PC-9 (cell line): ENCODE measurements at regions not wholly inside any gene's neighbourhood (a gene's known extent, or its start where the extent isn't known, plus 50 kb on each side); places are given as distances from the start of the nearest gene placed in this dataset.

Source experiments
- BruUV-seq: library from RNA; stranded (reverse); fragments of 400-500 nt; replicated peaks from 2 replicates; lab custom pipeline; 2021; lab: Mats Ljungman, UMichigan
- CTCF ChIA-PET: fragments of 300-600 bp; sonication (Branson Sonifier 250); formaldehyde crosslinking; loops from one replicate; lab custom pipeline; 2022; ENCODE audit warnings: antibody characterized with exemption; lab: Charles Lee
- POLR2A ChIA-PET: fragments of 300-600 bp; sonication (Branson Sonifier 250); formaldehyde crosslinking; loops from one replicate; lab custom pipeline; 2022; ENCODE audit warnings: antibody characterized with exemption; ENCODE audit not compliant: unreplicated experiment; lab: Charles Lee
- DNase-seq, 2 experiments: peaks; one replicate each; pipeline versions ENCODE4 v3.0.0 to v3.0.0-alpha.2; 2015 to 2022; ENCODE audit warnings: mixed read lengths in 1 of 2
- H2AFZ ChIP-seq: fragments of 200-600 bp; sonication (generic); 2 replicates; pipeline ENCODE4 v1.8.1; 2017; ENCODE audit warnings: antibody characterized with exemption
- H3F3A ChIP-seq: fragments of 200-600 bp; sonication (generic); 2 replicates; pipeline ENCODE4 v1.8.1; 2017; ENCODE audit warnings: antibody characterized with exemption, mild to moderate bottlenecking, low read depth; ENCODE audit not compliant: insufficient read depth
- H3K27ac ChIP-seq: fragments of 200-600 bp; sonication (generic); 2 replicates; pipeline ENCODE4 v1.6.1; 2016; ENCODE audit warnings: mixed run types
- H3K27me3 ChIP-seq: fragments of 200-600 bp; sonication (generic); 2 replicates; pipeline ENCODE4 v1.6.1; 2016; ENCODE audit warnings: low read depth, mixed run types; ENCODE audit not compliant: insufficient read depth
- H3K36me3 ChIP-seq: fragments of 200-600 bp; sonication (generic); 2 replicates; pipeline ENCODE4 v1.6.1; 2016; ENCODE audit warnings: low read depth, mixed run types
- H3K4me1 ChIP-seq: fragments of 200-600 bp; sonication (generic); replicated peaks from 2 replicates; pipeline ENCODE4 v1.6.1; 2016; ENCODE audit warnings: mixed run types; ENCODE audit not compliant: insufficient read depth
- H3K4me2 ChIP-seq: fragments of 200-600 bp; sonication (generic); 2 replicates; pipeline ENCODE4 v1.6.1; 2017; ENCODE audit warnings: mixed run types
- H3K4me3 ChIP-seq: fragments of 200-600 bp; sonication (generic); 2 replicates; pipeline ENCODE4 v1.6.1; 2016; ENCODE audit warnings: mixed run types
- H3K79me2 ChIP-seq: fragments of 200-600 bp; sonication (generic); 2 replicates; pipeline ENCODE4 v1.6.1; 2017; ENCODE audit warnings: low read depth, mixed run types
- H3K9me2 ChIP-seq: fragments of 200-600 bp; sonication (generic); 2 replicates; pipeline ENCODE4 v1.8.1; 2017; ENCODE audit warnings: mild to moderate bottlenecking; ENCODE audit not compliant: insufficient read depth
- H3K9me3 ChIP-seq: fragments of 200-600 bp; sonication (generic); 2 replicates; pipeline ENCODE4 v1.8.1; 2016; ENCODE audit warnings: low read depth; ENCODE audit not compliant: insufficient read depth
- H4K20me1 ChIP-seq: fragments of 200-600 bp; sonication (generic); 2 replicates; pipeline ENCODE4 v1.8.1; 2017; ENCODE audit not compliant: insufficient read depth
- CTCF ChIP-seq: fragments of 200-600 bp; sonication (generic); conservative IDR thresholded peaks from 2 replicates; pipeline ENCODE4 v1.6.1; 2017; ENCODE audit warnings: mixed run types, antibody characterized with exemption, mild to moderate bottlenecking, moderate library complexity
- EZH2 ChIP-seq: fragments of 200-600 bp; sonication (generic); IDR thresholded peaks from 2 replicates; pipeline ENCODE4 v1.8.0; 2017; ENCODE audit warnings: antibody characterized with exemption, low read depth
- intact Hi-C: fragments of 100-400 bp; cut with micrococcal nuclease; formaldehyde crosslinking; loops from one replicate; pipeline ENCODE4 v1.10.0; 2022; ENCODE audit not compliant: unreplicated experiment

GRCh38 chr2:103103678-103104077 lies 341.8 kb downstream of the TMEM182 start:
- no peaks in the 10 kb centered on the region for H3K9me2 ChIP-seq
- H3K4me2 ChIP-seq: no peak overlapping the region
- H3K4me1 ChIP-seq: no peaks in the 10 kb centered on the region
- ChIA-PET CTCF (no interaction called here), POLR2A (no interaction called here)
- H3K79me2 ChIP-seq: no peaks in the 10 kb centered on the region
- H3K4me3 ChIP-seq: no peak overlapping the region
- no TSS peak for BruUV-seq
- no peaks in the 10 kb centered on the region for H3F3A ChIP-seq
- H3K9me3 ChIP-seq: no peaks in the 10 kb centered on the region; the same call in 1 of the 2 replicates
- no peak overlapping the region for H3K27ac ChIP-seq
- no peaks in the 10 kb centered on the region; the same call in 1 of the 2 replicates for H3K27me3 ChIP-seq
- no peaks in the 10 kb centered on the region for H3K36me3 ChIP-seq
- no peaks in the 10 kb centered on the region for H4K20me1 ChIP-seq
- intact Hi-C loops: no loop called here
- no peak for DNase-seq
- H2AFZ ChIP-seq: no peak overlapping the region
- TF ChIP-seq EZH2 (no peak), CTCF (no peak)

- TF ChIP-seq EZH2 (no peak), CTCF (no peak)
- CTCF ChIA-PET: no interaction called here
Measured at GRCh38 chr2:103119352-103119751, 357.5 kb downstream of the TMEM182 start.

GRCh38 chr2:103121106-103121505 lies 359.3 kb downstream of the TMEM182 start:
- CTCF ChIA-PET: no interaction called here
- intact Hi-C loops: no loop called here
- no peaks in the 10 kb centered on the region for H3K4me1 ChIP-seq

More at GRCh38 chr2:103119352-103119751, 357.5 kb downstream of the TMEM182 start:
- H3K4me1 ChIP-seq: no peaks in the 10 kb centered on the region
- no peaks in the 10 kb centered on the region for H3K9me2 ChIP-seq
- no peak overlapping the region for H3K27ac ChIP-seq
- no peaks in the 10 kb centered on the region; the same call in 1 of the 2 replicates for H3K27me3 ChIP-seq
- H3K4me3 ChIP-seq: no peak overlapping the region
- no peaks in the 10 kb centered on the region for H3K36me3 ChIP-seq
- no peak overlapping the region for H3K4me2 ChIP-seq
- no peaks in the 10 kb centered on the region for H3K79me2 ChIP-seq
- no TSS peak for BruUV-seq
- H4K20me1 ChIP-seq: no peaks in the 10 kb centered on the region
- no peak for DNase-seq
- no peak overlapping the region for H2AFZ ChIP-seq
- H3K9me3 ChIP-seq: no peaks in the 10 kb centered on the region
- POLR2A ChIA-PET: no interaction called here
- no peaks in the 10 kb centered on the region for H3F3A ChIP-seq
- intact Hi-C loops: no loop called here

More at GRCh38 chr2:103121106-103121505, 359.3 kb downstream of the TMEM182 start:
- no peaks in the 10 kb centered on the region for H3K79me2 ChIP-seq
- H2AFZ ChIP-seq: no peak overlapping the region
- H3K36me3 ChIP-seq: no peaks in the 10 kb centered on the region
- H3F3A ChIP-seq: no peaks in the 10 kb centered on the region
- H4K20me1 ChIP-seq: no peaks in the 10 kb centered on the region
- no peak overlapping the region for H3K4me3 ChIP-seq
- no peaks in the 10 kb centered on the region for H3K9me3 ChIP-seq
- no peak overlapping the region for H3K4me2 ChIP-seq
- H3K9me2 ChIP-seq: no peaks in the 10 kb centered on the region
- no peak for TF ChIP-seq EZH2
- TF ChIP-seq CTCF: no peak
- no TSS peak for BruUV-seq
- H3K27me3 ChIP-seq: no peaks in the 10 kb centered on the region; the same call in 1 of the 2 replicates
- no peak overlapping the region for H3K27ac ChIP-seq
- POLR2A ChIA-PET: no interaction called here
- no peak for DNase-seq
